ENCODE measurements at regions not wholly inside any gene's neighbourhood (a gene's known extent, or its start where the extent isn't known, plus 50 kb on each side); places are given as distances from the start of the nearest gene placed in this dataset.
"Not testable (repeated sequence)": the region's sequence is repeated elsewhere in the genome, so short reads cannot be mapped to it uniquely, and the experiment has no call there.

DNA sequence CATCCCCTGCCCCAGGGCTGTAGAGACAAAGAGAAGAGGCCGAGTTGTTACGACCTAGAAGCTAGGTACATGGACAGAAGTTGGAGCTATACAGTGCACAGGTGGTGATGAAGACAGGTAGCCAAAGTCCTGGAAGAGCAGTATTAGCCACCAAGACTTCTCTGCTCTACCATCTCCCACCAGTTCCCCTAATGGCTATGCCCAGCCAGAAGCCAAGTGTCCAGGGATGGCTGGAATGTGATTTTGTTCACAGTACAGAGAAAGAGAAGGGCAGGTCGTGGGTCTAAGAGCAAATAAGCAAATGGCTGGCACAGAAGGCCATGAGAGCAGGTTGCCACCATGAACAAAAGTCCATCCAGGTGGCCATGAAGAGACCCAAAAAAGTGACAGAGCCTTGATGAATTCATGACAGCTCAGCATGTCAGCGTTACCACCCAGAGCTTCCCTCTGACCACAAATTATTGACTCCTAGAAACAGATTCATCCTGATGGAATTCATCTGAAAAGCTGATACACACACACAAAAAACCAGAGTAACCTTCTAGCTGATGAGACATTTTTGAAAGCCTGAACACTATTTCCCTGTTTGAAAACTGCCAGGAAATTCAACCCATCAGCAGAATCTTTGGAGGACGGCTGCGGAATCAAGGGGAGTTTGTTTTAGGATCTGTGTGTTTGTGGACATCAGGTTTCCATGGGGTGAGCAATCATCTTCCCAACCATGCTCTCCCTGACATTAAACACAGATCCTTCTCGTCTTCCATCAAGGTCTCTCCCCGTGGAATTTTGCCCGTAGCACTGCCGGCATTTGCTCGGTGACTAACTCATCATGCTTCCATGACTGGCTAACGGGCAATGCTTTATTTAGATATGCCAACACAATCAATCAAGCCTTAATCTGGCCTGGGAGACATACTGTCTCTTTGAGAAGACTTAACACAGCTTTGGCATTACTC, 906.7 kb upstream of the AUTS2 start:
- no peak for DNase-seq (ENCODE audit: low read depth, low spot score)

DNA sequence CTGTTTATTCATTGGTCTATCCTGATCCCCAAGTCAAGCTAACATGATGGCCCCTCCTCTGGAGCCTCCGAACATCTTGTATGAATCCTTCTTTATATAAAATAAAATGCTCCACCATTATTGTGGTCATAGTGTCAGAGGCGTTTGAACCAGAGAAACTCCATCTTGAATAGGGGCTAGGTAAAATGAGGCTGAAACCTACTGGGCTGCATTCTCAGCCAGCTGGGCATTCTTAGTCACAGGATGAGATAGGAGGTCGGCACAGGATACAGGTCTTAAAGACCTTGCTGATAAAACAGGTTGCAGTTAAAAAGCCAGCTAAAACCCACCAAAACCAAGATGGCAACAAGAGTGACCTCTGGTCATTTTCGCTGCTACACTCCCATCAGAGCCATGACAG, 905.8 kb upstream of the AUTS2 start:
- DNase-seq (ENCODE audit: low read depth, low spot score), result no peak

DNA sequence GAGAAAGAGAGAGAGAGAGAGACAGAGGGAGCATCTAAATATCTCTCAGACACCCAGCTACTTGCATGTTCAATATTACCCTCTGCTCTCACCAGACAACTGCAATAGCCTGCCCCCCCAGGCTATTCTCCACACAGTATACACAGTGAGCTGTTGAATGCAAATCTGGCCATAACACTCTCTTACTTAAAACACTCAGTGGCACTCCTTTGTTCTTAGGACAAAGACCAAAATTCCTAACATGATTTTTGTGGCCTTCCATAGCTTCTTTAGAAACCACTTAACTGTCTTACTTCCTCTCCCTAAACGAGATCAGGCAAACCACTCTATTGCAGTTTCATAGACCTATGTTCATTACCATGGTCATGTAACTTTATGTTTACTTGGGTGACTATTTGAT, 903.6 kb upstream of the AUTS2 start:
- no peak for DNase-seq (ENCODE audit: low read depth, low spot score)

DNA sequence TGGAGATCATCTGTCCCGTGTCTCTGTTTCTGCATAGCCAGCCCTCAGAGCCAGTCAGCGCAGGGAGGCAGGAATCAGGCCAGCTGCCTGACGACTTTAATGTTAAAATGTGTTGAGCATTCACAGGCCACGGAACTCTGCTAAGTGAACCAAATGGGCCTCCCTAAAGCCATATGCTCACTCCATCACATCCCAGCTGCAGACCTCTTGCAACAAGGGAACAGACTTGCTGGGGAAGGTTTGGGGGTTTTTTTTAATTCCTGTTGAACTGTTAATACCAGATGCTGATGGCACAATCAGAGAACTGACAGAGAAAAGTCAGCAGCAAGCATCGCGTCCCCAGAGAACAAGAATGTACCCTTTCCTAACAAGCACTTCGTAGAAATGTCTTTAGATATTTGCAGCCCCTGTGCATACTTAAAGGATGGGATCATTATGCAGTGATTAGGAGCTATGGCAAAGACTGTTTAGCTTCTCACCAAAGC, 900.4 kb upstream of the AUTS2 start:
- DNase-seq (ENCODE audit: low read depth, low spot score), result no peak

DNA sequence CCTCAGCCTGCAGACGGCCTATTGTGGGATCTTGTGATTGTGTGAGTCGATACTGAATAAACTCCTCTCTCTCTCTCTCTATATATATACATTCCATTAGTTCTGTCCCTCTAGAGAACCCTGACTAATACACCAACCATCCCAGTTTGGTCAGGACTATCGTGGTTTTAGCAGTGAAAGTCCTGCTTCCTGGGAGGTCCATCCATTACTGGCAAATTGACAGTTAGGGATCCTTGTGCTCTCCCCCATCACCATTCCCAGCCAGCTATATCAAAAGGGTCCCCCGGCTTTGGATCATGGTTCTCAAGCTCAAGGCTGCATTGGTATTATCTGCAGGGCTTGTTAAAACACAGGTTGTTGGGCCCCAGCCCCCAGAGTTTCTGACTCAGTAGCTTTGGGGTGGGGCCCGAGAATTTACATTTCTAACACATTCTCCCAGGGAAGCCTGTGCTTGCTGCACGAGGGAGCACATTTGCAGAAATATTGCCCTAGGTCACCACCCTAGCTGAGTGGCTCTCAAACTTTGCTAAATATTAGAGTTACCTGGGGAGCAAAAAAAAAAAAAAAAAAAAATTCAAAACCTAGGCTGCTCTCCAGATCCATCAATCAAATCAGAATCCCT, 899.1 kb upstream of the AUTS2 start:
- no peak for DNase-seq (ENCODE audit: low read depth, low spot score)

DNA sequence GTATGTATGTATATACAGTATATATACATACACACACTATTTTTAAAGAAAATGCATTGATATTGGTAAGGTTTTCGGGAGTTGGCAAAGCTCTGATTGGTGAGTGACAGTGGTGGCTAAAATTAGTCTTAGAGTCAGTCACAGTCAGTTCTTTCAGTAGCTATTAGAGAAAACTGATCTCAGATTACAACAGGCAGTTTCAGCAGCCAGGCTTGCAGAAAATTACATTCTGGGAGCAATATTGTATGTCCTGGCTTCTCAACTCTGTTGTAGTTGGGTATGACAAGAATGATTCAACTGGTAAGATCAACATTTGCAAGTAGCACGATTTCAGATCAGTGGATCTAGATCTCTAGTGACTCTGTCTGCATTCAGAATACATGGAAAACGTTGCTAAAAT, 897.9 kb upstream of the AUTS2 start:
- DNase-seq (ENCODE audit: low read depth, low spot score), result no peak

DNA sequence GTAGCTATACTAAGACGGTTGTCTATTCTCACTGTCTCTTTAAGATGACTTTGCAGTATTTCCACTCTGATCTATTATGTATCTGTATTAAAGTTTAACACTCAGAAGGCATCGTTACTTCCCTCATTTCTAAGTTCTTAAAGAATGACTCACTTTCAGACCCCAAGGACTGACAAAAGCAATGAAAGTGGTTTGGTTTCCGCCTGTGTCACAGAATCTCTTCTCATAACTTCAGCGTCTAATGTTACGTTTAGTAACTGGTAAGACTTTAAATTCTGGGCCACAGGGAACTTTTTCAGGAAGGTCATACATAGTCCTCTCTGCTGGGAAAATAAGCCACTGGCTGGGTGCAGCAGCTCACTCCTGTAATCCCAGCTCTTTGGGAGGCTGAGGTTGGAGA, 892.0 kb upstream of the AUTS2 start:
- DNase-seq (ENCODE audit: low read depth, low spot score), result no peak

DNA sequence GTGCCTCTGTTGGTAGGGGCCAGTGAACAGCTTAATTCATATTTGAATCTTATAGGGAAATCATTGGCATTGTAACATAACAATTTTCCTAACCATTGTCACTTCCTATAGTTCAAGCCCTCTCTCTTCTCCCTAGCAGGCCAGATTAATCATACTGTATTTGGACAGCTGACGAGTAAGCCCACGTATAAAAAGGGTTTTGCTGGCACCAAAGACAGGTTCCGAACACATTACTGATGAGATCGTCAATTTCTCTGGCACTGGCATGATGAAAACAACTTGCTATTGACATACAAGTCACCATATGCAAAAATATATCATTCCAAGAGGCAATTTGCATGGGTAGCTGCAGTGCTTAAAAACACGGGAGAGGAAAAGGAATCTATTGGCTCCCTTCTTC, 891.1 kb upstream of the AUTS2 start:
- no peak for DNase-seq (ENCODE audit: low read depth, low spot score)

DNA sequence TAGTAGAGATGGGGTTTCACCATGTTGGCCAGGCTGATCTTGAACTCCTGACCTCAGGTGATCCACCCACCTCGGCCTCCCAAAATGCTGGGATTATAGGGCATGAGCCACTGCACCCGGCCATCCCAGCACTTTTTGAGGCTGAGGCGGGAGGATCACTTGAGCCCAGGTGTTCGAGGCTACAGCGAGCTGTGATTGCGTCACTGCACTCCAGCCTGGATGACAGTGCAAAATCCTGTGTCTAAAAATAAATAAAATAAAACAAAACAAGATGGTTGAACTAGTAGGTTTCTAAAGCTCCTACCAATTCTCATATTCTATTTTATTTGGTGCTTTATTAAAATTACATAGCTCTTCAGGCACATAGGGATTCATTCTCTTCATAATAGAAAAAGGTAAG, 890.3 kb upstream of the AUTS2 start:
- no peak for DNase-seq (ENCODE audit: low read depth, low spot score)

DNA sequence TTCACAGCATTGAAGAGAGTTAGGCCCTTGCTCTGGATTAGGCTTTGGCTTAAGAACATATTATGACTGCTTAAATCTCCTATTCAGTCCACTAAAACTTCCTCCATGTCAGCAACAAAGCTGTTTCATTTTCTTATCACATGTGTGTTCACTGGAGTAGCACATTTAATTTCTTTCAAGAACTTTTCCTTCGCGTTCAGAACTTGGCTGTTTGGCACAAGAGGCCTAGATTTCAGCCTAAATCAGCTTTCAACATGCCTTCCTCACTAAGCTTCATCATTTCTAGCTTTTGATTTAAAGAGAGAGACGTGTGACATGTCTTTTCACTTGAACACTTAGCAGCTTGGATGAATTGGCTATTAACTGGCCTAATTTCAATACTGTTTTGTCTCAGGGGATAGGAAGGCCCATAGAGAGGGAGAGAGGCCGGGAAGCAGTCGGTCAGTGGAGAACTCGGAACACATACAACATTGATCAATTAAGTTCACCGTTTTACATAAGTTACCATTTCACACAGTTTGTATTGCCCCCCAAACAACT, 885.2 kb upstream of the AUTS2 start:
- no peak for DNase-seq (ENCODE audit: low read depth, low spot score)

DNA sequence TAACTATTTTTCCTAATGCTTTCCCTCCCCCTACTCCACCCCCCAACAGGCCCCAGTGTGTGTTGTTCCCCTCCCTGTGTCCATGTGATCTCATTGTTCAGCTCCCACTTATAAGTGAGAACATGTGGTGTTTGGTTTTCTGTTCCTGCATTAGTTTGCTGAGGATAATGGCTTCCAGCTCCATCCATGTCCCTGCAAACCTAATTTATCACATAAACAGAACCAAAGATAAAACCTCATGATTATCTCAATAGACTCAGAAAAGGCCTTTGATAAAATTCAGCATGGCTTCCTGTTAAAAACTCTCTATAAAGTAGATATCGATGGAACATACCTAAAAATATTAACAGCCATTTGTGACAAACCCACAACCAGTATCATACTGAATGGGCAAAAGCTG, 884.1 kb upstream of the AUTS2 start:
- DNase-seq (ENCODE audit: low read depth, low spot score), result not testable (repeated sequence)

DNA sequence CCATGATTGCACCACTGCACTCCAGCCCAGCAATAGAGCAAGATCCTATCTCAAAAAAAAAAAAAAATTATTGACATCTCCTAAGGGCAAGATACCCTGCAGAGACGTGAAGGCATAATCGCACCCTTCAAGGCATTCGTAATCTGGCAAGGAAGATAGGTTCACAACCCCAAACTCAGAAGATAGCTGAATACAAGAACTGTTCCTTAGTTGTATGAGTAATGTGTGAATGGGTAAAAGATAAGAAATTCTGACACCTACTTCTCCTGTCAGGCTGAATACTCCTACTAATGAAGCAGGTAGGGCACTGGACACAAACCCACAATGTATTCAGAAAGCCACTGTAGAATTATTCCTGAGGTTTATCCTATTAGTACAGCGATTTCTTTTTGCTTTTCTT, 882.4 kb upstream of the AUTS2 start:
- no peak for DNase-seq (ENCODE audit: low read depth, low spot score)

DNA sequence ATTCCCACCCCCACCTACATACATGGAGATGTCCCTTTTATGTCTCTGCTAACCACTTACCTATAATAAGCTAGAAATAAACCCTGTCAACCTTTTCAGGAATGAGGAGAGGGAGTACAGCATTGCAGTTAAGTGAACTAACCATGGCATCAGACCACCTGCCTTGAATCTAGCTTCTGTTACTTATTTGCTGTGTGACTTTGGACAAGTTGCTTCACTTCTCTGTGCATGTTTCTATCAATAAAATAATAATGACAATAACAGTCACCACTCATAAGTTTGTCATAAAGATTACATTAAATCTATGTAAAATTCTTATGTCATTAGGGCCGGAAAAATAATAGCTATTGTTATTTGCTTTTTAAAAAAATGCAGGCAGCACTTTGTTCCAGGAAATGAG, 881.1 kb upstream of the AUTS2 start:
- no peak for DNase-seq (ENCODE audit: low read depth, low spot score)

DNA sequence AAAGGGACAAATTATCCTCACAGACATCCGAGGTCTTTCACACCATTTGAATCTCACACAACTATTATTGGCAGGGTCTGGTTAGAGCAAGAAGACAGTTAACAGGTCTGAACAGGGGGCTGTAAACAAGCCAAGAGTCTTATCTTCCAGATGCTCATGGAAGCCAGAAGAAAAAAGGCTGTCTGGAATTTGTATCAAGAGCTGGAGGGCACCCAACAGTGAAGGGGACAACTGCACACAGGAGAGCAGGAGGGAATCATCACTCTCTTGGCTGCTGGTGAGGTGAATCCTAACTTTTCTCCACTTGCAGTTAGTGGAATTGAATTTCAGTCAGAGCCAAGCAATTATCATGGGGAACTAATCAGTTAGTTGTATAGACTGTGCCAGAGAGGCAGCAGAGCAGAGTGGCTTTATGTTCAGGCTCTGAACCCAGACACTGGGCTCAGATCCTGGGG, 880.2 kb upstream of the AUTS2 start:
- no peak for DNase-seq (ENCODE audit: low read depth, low spot score)

DNA sequence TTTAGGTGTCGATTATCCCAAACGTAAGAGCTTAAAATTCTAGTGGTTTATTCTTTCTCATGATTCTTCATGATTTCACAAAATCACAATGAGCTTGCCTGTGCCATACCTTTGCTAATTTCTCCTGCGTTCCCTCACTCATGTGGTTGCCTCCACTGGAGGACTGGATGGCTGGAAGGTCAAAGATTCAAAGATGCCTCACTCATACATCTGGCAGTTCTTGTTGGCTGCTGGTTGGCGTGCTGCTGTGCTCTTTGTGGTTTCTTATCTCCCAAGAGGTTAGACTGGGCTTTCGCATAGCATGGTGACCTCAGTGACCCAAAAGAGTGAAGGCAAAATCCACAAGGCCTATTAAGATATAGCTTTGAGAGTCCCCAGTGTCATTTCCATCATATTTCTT, 877.6 kb upstream of the AUTS2 start:
- no peak for DNase-seq (ENCODE audit: low read depth, low spot score)

DNA sequence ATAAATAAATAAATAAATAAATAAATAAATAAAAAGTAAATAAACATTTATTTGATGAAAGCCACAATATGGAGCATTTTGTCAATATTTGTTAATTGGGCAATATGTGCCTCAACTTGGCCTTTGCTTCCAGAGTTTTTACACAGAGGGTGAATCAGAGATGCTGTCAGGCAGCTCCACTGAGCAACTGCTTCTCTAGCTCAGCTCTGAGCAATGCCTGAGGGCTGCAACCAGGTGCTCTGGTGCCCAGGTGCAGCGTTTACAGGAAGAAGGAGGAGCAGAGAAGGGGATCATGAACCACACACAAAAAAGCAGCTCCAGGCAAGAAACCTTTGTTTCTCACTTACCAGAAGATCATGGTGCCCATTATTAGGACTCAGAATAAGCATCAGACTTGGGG, 876.2 kb upstream of the AUTS2 start:
- DNase-seq (ENCODE audit: low read depth, low spot score), result no peak

DNA sequence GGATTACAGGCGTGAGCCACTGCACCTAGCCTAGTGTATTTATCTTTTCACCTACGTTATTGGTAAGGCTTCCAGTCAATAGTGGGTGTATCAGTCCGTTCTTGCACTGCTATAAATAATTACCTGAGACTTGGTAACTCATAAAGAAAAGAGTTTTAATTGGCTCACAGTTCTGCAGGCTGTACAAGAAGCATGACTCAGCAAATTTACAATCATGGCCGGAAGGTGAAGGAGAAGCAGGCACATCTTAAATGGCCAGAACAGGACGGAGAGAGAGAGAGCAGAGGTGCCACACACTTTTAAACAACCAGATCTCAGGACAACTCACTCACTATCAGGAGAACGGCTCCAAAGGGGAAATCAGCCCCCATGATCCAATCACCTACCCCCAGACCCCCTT, 873.3 kb upstream of the AUTS2 start:
- no peak for DNase-seq (ENCODE audit: low read depth, low spot score)

DNA sequence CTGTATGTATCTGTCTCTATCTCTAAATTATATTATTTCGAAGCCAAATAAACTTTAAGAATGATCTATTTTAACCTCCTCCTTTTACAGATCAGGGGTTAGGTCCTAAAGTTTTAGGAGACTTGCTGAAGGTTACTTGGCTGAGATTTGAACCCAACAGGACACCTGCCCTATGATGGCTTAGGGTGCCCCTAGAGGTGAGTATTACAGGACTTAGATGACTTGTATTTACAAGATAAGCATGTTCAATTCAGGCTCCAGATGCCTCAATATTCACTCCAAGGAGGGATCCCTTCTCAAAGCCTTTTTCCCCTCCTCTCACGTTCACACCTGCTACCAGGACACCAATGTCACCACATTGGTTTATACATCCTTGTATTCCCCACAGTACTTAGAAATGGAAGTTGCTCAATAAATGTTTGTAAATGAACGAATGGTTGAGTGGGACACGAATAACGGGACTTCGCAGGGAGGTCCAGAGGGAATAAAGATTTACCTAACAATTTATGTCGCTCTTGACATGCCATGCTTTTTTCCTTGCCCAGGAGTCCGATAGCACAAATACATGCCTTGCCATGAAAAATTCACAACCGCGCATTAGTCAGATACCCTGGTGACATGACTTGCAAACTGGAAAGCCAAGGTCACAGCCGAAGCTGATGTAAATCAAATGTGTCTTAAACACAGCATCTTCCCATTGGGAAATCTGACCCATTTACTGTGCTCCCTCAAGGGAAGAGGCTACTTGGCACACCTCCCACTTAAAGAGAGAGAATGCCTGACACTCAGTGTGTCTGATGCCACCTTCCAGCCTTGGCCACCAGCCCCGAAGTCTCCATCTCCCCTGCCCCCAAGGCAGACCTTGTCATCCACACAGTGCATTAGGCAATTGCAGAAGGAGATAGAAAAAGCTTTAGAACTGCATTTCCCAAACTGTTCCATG, 872.2 kb upstream of the AUTS2 start:
- no peak for DNase-seq (ENCODE audit: low read depth, low spot score)

DNA sequence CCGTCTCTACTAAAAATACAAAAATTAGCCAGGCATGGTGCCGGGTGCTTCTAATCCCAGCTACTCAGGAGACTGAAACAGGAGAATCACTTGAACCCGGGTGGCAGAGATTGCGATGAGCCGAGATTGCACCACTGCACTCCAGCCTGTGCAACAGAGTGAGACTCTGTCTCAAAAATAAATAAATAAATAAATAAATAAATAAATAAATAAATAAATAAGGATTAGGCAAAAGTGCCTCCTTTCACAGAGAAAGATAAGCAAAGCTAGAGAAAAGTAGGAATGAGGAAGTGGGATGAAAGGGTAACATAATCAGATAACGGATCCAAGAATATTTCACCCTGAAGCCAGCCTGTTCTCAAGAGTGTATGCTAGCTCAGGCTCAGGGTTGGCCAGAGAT, 869.6 kb upstream of the AUTS2 start:
- DNase-seq (ENCODE audit: low read depth, low spot score), result not testable (repeated sequence)

DNA sequence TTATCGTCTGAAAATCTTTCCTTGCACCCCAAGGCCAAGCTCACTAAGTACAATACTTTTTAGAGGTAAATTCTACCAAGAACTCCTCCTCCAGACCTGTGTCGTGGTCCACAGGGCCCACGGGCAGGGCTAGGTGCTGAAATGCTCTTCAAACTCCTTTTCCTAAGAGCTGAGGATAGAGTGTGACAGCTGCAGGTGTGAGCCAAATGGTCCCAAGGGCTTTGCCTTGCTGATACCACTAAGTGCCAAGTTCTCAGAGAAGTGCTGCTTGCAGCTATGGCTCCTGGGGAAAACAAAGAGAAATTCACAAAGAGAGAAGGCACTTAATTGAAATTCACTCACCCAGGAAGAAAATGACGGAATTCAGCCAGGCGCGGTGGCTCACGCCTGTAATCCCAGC, 868.9 kb upstream of the AUTS2 start:
- no peak for DNase-seq (ENCODE audit: low read depth, low spot score)

DNA sequence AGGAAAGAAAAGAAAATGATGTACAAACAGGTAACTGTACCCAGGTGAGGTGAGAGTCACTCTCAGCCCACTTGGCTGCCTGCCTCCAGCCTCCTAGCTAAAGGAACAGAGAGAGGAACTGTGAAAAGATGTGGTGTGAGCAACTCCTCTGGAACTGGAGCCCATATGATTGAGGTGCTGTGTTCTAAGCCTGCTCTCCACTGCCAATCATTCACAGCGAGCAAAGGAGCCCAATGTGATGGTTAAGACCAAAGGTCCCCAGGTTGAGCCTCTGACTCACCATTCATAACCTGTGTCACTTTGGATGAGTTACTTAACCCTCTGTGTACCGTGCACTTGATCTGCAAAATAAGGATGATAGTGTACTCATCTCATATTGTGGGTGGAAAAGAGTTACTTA, 868.1 kb upstream of the AUTS2 start:
- no peak for DNase-seq (ENCODE audit: low read depth, low spot score)

DNA sequence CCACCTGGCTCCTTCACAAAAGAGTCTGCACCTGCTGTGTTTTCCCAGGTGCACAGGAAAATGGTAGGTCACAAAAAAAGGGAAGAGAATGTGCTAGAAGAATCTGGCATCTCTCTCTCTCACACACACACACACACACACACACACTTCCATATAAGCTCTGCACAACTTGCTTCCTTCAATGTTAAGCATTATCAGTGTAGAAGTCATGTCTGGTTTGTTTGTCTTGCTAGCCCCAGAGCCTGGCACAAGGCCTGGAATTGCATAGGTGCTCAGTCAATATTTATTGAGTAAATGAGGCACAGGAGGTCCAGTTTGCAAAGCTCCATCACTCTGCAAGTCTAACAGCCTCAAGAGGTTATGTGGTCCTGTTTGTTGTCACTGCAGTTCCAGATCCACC, 867.3 kb upstream of the AUTS2 start:
- DNase-seq (ENCODE audit: low read depth, low spot score), result no peak

All from activated naive CD8-positive, alpha-beta T cell treated with anti-CD3 and anti-CD28 coated beads, Interleukin-2, amount 50 U/mL, for 16 hours (primary cell).